Activated naive CD4-positive, alpha-beta T cell treated with anti-CD3 and anti-CD28 coated beads for 36 hours (primary cell): ENCODE measurements at regions not wholly inside any gene's neighbourhood (a gene's known extent, or its start where the extent isn't known, plus 50 kb on each side); places are given as distances from the start of the nearest gene placed in this dataset.

Experiments used
- CTCF ChIA-PET: fragments of 350-600 bp; sonication (Branson Sonifier 250); formaldehyde crosslinking; loops from one replicate; lab custom pipeline; 2021; ENCODE audit warnings: antibody characterized with exemption; lab: Charles Lee
- DNase-seq: peaks from one replicate; pipeline ENCODE4 v3.0.0-alpha.2; 2020
- H3K27ac Mint-ChIP-seq: one replicate; pipeline ENCODE4 v1.8.0; 2021; ENCODE audit warnings: mild to moderate bottlenecking, mixed read lengths
- H3K27me3 Mint-ChIP-seq: one replicate; pipeline ENCODE4 v1.8.0; 2021; ENCODE audit warnings: low read depth, mixed read lengths
- H3K36me3 Mint-ChIP-seq: one replicate; pipeline ENCODE4 v1.8.0; 2021; ENCODE audit warnings: low read depth, mixed read lengths
- H3K4me1 Mint-ChIP-seq: one replicate; pipeline ENCODE4 v1.8.0; 2021; ENCODE audit warnings: low read depth, mixed read lengths
- H3K4me3 Mint-ChIP-seq: one replicate; pipeline ENCODE4 v1.8.0; 2021; ENCODE audit warnings: mild to moderate bottlenecking, moderate library complexity, mixed read lengths
- H3K9me3 Mint-ChIP-seq: one replicate; pipeline ENCODE4 v1.8.0; 2021; ENCODE audit warnings: mixed read lengths
- intact Hi-C: fragments of 100-400 bp; cut with micrococcal nuclease; formaldehyde crosslinking; loops from one replicate; pipeline ENCODE4 v1.15.1; 2023

DNA sequence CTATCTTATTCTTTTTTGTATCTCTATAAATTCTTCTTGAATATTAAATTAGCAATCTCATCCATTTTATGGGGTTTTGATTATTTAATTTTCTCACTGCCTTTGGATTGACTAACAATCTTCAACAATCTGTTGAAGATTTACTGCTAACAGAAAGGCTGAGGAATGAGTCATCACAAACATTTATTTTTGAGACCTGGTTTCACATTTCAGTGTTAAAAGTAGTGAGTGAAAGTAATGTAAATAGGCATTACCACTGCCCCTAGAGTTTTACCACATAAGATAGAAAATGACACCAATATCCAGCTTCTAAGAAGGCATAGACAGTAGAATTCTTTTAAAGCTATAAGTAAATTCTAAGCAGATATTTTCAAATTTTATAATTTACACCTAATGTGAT lies 472.8 kb downstream of the OLFM4 start:
- H3K4me1 Mint-ChIP-seq, result no peaks in the 10 kb centered on the region
- H3K9me3 Mint-ChIP-seq, result peaks cover 6% of the 10 kb centered on the region
- H3K36me3 Mint-ChIP-seq, result no peaks in the 10 kb centered on the region
- no peak for DNase-seq
- intact Hi-C loops, result no loop called here
- no peak overlapping the region for H3K4me3 Mint-ChIP-seq
- CTCF ChIA-PET, result no interaction called here
- H3K27ac Mint-ChIP-seq, result no peak overlapping the region
- H3K27me3 Mint-ChIP-seq, result peaks cover 2% of the 10 kb centered on the region

DNA sequence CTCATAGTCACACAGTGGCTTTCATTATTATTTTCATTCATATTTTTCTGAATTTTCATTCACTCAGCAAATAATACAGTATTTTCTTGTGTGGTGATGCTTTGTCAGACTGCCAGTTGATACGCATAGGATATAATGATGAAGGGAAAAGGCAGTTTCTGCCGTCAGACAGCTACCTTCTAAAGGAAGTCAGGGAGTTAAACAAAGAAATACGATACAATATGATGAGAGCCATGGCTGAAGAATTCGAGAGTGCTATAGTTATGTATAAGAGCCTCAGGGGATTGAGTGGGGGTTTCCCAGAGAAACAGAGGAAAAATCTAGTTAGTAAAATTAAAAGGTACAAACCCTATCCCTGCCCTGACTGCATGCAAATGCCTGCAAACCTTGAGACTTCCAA lies 479.1 kb downstream of the OLFM4 start:
- CTCF ChIA-PET, result no interaction called here
- intact Hi-C loops, result no loop called here
- no peak for DNase-seq
- Mint-ChIP-seq H3K27me3 (no peaks in the 10 kb centered on the region), H3K4me3 (no peak overlapping the region), H3K36me3 (no peaks in the 10 kb centered on the region), H3K9me3 (peaks cover 11% of the 10 kb centered on the region), H3K4me1 (no peaks in the 10 kb centered on the region), H3K27ac (no peak overlapping the region)

DNA sequence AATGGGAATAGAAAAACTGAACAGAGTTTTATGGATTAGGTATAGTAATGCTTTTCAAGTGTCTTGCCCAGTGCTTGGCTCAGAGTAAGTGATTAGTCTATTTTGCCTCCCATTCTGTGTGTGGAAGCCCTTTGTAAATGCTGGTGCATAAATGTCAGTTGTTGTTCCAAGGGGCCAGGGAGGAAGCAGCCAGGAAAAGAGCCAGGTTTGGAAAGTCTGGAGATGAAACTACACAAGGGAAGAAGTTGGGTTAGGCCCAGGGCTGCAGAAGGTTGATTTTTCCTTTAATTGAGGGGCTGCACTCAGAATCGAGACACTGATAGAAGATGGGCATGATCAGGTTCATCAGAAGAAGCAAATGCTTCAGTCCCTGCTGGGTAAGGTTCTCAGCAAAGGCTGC lies 484.0 kb downstream of the OLFM4 start:
- peaks cover 8% of the 10 kb centered on the region for H3K9me3 Mint-ChIP-seq
- no peak for DNase-seq
- H3K4me3 Mint-ChIP-seq, result no peak overlapping the region
- H3K4me1 Mint-ChIP-seq, result no peaks in the 10 kb centered on the region
- H3K27me3 Mint-ChIP-seq, result no peaks in the 10 kb centered on the region
- H3K27ac Mint-ChIP-seq, result no peak overlapping the region
- H3K36me3 Mint-ChIP-seq, result no peaks in the 10 kb centered on the region
- CTCF ChIA-PET, result no interaction called here
- intact Hi-C loops, result no loop called here

DNA sequence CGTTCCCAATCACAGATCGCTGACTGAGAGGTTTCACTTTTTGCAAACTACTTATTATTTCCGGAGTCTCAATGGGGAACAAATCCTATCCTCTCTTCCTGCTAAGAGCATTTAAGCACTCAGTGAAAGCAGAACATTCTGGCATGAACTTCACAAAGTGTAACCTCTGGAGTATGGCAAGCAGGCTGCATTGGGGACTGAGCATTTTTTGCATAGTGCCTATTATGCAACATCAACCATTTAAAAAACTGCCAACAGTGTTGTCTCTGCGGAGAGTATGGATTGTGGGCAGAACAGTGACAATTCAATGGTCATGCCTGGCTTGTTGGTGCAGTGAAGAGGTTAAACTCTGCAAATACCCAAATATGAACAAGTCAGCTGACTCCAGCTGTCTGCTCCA lies 484.6 kb downstream of the OLFM4 start:
- Mint-ChIP-seq H3K9me3 (peaks cover 7% of the 10 kb centered on the region), H3K36me3 (no peaks in the 10 kb centered on the region), H3K27ac (no peak overlapping the region), H3K27me3 (no peaks in the 10 kb centered on the region), H3K4me3 (no peak overlapping the region), H3K4me1 (no peaks in the 10 kb centered on the region)
- DNase-seq, result no peak
- intact Hi-C loops, result no loop called here
- CTCF ChIA-PET, result no interaction called here

DNA sequence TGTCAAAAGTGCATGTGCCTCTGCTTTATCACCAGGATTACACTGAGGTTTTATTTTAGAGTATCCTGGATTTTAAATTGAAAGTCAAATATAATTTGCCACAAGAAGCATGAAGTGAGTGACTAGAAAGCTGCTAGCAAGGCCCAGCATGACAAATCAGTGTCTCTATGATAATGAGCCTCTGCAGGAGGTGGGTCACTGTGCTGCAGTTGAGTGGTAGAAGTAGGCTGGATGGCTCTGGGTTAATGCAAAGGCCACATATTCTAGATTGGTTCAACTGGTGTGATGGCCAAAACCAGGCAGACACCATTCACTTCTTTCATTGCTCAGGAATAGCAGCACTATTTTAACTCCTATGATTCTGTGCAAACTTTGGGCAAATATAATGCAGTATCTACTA lies 491.5 kb downstream of the OLFM4 start:
- no peak overlapping the region for H3K27ac Mint-ChIP-seq
- H3K4me1 Mint-ChIP-seq, result no peaks in the 10 kb centered on the region
- CTCF ChIA-PET, result no interaction called here
- H3K36me3 Mint-ChIP-seq, result no peaks in the 10 kb centered on the region
- no peaks in the 10 kb centered on the region for H3K9me3 Mint-ChIP-seq
- intact Hi-C loops, result no loop called here
- H3K4me3 Mint-ChIP-seq, result no peak overlapping the region
- no peak for DNase-seq
- H3K27me3 Mint-ChIP-seq, result no peaks in the 10 kb centered on the region

DNA sequence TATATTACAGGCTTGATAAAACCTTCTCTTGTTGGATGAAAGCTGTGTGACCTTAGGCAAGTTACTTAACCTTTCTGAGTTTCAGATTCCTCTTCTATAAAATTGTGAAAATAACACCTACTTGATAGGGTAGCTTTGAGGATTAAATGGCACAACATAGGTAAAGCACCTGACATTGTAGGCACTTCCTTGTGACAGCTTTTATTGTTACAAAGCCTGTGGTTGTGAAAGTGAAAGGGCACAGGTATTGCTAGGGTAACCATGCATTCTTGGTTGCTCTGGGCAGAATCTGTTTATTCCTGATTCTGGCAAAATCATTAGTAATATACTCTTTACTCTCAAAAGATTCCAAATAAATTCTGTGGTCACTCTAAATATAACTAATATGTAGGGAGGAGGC lies 493.4 kb downstream of the OLFM4 start:
- CTCF ChIA-PET, result no interaction called here
- H3K27me3 Mint-ChIP-seq, result no peaks in the 10 kb centered on the region
- DNase-seq, result no peak
- no peaks in the 10 kb centered on the region for H3K9me3 Mint-ChIP-seq
- no peaks in the 10 kb centered on the region for H3K4me1 Mint-ChIP-seq
- no peak overlapping the region for H3K27ac Mint-ChIP-seq
- H3K36me3 Mint-ChIP-seq, result no peaks in the 10 kb centered on the region
- intact Hi-C loops, result no loop called here
- H3K4me3 Mint-ChIP-seq, result no peak overlapping the region

DNA sequence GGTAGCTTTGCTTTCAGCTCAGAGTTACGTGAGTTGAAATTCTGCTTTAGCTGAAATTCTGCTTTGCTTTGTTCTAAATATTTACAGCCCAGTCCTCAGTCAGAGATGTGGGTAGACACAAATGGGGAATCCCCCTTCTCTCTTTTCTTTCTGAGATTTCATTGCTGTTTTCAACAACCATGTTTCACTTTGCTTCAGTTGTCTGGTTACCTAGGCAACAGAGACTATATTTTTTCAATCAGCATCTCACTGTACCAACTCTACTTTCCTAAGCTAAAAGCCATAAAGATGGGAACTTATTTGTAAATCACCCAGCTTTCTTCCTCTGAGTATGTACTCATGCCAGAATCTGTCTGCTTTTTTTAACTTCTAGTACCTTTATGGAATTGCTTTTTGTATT lies 509.0 kb downstream of the OLFM4 start:
- intact Hi-C loops, result no loop called here
- H3K4me3 Mint-ChIP-seq, result no peak overlapping the region
- no peaks in the 10 kb centered on the region for H3K27me3 Mint-ChIP-seq
- no peaks in the 10 kb centered on the region for H3K36me3 Mint-ChIP-seq
- H3K4me1 Mint-ChIP-seq, result no peaks in the 10 kb centered on the region
- H3K9me3 Mint-ChIP-seq, result peaks cover 2% of the 10 kb centered on the region
- no peak overlapping the region for H3K27ac Mint-ChIP-seq
- no peak for DNase-seq
- CTCF ChIA-PET, result no interaction called here

DNA sequence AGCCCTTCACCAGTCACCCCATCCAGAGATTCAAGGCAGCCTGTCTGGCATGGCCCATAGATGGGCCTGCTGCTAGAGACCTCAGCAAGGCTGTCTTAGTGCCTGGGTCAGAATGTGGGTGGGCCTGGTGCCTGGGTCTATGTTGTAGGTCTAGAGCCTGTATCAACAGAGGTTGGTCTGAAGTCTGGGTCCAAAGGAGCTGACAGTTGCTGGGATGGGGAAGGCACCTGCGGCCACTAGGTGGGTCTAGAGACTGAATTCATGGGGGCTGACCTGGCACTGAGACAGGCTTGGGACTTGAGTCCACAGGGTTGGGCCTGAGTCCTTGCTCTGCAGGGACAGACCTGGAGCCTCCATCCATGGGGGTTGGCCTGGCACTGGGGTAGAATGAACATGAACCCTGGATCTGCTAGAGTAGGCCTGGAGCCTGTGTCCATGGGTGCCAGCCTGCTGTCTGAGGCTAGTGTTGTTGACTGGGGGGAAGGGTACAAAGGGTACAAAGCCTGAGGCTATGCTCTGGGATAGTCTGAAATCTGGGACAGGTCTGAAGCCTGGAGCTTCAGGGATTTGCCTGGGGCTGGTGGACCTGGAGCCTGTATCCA lies 516.8 kb downstream of the OLFM4 start:
- Mint-ChIP-seq H3K36me3 (no peaks in the 10 kb centered on the region), H3K9me3 (peaks cover 1% of the 10 kb centered on the region), H3K4me3 (no peak overlapping the region), H3K27me3 (no peaks in the 10 kb centered on the region), H3K4me1 (no peaks in the 10 kb centered on the region), H3K27ac (no peak overlapping the region)
- intact Hi-C loops, result no loop called here
- CTCF ChIA-PET, result no interaction called here
- no peak for DNase-seq

DNA sequence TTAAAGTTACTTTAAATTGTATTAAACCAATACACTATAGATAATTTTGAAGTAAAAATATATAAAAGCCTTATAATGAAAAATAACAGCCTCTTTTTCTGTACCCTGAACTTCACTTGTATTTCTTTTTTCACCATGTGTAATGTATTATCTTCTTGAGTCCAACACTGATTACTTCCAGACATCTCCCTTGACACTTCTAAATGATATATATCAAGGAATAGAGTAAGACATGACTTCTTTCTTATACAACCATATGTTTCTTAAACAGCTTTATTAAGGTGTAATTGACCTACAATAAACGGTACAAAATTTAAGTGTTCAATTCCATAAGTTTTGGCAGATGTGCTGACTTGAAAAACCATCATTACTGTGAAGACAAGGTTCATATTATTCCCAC lies 531.9 kb downstream of the OLFM4 start:
- Mint-ChIP-seq H3K27me3 (no peaks in the 10 kb centered on the region), H3K4me1 (no peaks in the 10 kb centered on the region), H3K4me3 (no peak overlapping the region), H3K27ac (no peak overlapping the region), H3K36me3 (no peaks in the 10 kb centered on the region), H3K9me3 (peaks cover 1% of the 10 kb centered on the region)
- intact Hi-C loops, result no loop called here
- CTCF ChIA-PET, result no interaction called here
- DNase-seq, result no peak

DNA sequence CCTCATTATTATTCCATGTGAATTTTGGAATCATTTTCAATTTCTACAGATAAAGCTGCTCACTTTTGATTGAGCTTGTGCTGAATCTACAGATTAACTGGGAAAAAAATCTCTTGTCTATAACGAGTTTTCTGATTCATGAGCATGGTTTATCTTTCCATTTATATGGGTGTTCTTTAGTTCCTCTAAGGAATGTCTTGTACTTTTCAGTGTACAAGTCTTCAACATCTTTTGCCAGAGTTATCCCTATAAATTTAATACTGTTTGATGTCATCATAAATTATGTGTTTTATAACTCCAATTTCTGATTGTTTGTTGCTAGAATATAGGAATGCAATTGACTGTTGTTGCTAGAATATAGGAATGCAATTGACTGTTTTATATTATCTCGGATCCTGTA lies 533.8 kb downstream of the OLFM4 start:
- Mint-ChIP-seq H3K27me3 (no peaks in the 10 kb centered on the region), H3K9me3 (peaks cover 3% of the 10 kb centered on the region), H3K4me3 (no peak overlapping the region), H3K27ac (no peak overlapping the region), H3K4me1 (no peaks in the 10 kb centered on the region), H3K36me3 (no peaks in the 10 kb centered on the region)
- CTCF ChIA-PET, result no interaction called here
- DNase-seq, result no peak
- intact Hi-C loops, result no loop called here

DNA sequence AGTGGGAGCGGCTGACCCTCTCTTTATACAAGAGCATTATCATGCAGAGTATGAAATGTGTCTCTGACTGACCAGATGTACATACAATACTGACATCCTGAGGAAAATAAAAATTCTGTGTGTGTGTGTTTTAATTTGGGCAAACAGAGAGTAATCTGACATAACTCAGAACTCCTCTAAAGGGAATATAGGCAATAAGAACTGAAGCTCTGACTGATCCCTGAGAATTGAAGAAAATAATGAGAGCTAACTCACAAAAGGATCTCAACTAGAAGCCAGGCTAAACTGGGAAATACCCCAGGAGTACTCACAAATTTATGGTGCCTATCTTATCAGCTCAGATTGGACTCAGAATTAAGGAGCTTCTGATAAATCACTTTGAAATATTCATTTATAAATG lies 539.9 kb downstream of the OLFM4 start:
- intact Hi-C loops, result no loop called here
- Mint-ChIP-seq H3K9me3 (peaks cover 3% of the 10 kb centered on the region), H3K36me3 (no peaks in the 10 kb centered on the region), H3K4me3 (no peak overlapping the region), H3K4me1 (no peaks in the 10 kb centered on the region), H3K27ac (no peak overlapping the region), H3K27me3 (no peaks in the 10 kb centered on the region)
- CTCF ChIA-PET, result no interaction called here
- no peak for DNase-seq

DNA sequence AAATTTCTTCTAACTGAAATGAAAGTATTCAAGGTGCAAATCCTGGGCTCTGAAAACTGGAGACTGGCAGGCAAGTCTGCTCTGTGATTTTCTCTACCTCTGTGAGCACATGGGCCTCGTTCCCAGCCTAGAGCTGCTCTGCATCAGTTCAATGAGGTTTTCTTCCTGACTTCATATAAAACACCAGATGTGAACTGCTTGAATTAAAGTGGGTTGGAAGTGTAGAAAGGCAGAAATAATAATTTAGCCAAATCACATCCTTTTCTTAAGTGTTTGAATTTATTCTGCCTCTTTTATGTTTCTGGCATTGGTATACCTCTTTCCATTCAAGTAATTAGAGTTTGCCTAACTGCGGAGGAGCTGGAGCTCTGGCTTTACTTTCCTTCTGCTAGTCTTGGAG lies 540.8 kb downstream of the OLFM4 start:
- intact Hi-C loops, result no loop called here
- Mint-ChIP-seq H3K4me3 (no peak overlapping the region), H3K9me3 (peaks cover 3% of the 10 kb centered on the region), H3K4me1 (no peaks in the 10 kb centered on the region), H3K27me3 (no peaks in the 10 kb centered on the region), H3K27ac (no peak overlapping the region), H3K36me3 (no peaks in the 10 kb centered on the region)
- CTCF ChIA-PET, result no interaction called here
- DNase-seq, result no peak

DNA sequence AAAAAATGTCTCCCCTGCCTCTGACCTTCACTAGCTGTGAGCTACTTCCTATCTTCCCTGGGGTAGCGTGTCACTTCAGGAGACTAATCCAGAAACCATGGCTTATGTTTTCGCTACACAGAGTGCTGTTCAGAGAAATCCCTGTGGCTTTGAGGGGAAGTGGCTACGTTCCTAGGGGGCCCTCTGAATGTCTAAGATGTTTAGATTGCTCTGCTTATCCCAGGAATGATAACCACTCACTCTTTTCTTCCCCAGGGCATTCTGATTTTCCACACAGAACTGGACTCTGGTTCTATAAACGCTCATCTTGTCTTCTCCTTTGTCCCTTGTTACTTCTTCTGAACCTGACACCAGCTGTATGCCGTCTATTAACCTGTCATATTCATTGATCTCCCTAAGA lies 572.5 kb downstream of the OLFM4 start:
- peaks cover 11% of the 10 kb centered on the region for H3K9me3 Mint-ChIP-seq
- no peak overlapping the region for H3K27ac Mint-ChIP-seq

DNA sequence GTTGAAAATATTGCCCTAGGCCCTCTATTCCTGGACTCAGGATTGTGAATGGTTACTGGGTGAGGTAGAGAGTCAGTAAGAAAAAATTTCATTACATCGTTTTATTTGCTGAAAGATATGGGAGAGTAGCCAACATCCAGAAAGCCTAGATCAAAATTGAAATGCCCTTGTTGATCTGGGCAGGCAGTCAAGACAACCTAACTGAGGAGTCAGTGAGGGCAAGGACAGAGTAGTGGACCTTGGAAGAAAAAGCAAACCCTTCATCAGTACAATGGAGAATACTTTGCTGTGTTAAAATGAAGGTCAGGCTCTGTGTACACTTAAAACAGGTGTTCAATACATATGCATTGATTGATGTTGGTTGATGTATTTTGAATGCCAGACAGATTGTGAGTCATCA lies 576.7 kb downstream of the OLFM4 start:
- Mint-ChIP-seq H3K36me3 (no peaks in the 10 kb centered on the region), H3K27ac (no peak overlapping the region), H3K27me3 (no peaks in the 10 kb centered on the region), H3K4me1 (no peaks in the 10 kb centered on the region), H3K9me3 (peaks cover 9% of the 10 kb centered on the region), H3K4me3 (no peak overlapping the region)
- CTCF ChIA-PET, result no interaction called here
- intact Hi-C loops, result no loop called here
- no peak for DNase-seq

More for the DNA sequence above, 572.5 kb downstream of the OLFM4 start:
- intact Hi-C loops, result no loop called here
- CTCF ChIA-PET, result no interaction called here
- no peak for DNase-seq
- no peaks in the 10 kb centered on the region for H3K36me3 Mint-ChIP-seq
- no peak overlapping the region for H3K4me3 Mint-ChIP-seq
- H3K4me1 Mint-ChIP-seq, result no peaks in the 10 kb centered on the region
- no peaks in the 10 kb centered on the region for H3K27me3 Mint-ChIP-seq
